ENCODE measurements at regions not wholly inside any gene's neighbourhood (a gene's known extent, or its start where the extent isn't known, plus 50 kb on each side); places are given as distances from the start of the nearest gene placed in this dataset.

GRCh38 chr20:22385602-22386305 lies 198.6 kb downstream of the FOXA2 start:
- no peaks in the 10 kb centered on the region for H3K27me3 ChIP-seq (ENCODE audit: low read length)
- H3K9me3 ChIP-seq (ENCODE audit: insufficient read depth, low read length) = no peaks in the 10 kb centered on the region
- H3K27ac ChIP-seq (ENCODE audit: low read depth, low read length) = no peak overlapping the region
- H3K36me3 ChIP-seq (ENCODE audit: low read length) = no peaks in the 10 kb centered on the region
- H3F3A ChIP-seq (ENCODE audit: insufficient read depth) = no peaks in the 10 kb centered on the region
- no peaks in the 10 kb centered on the region for H3K9me2 ChIP-seq (replicated peaks; ENCODE audit: insufficient read depth, low read length)
- no peak overlapping the region for H2AFZ ChIP-seq (ENCODE audit: low read depth, low read length, severe bottlenecking)
- H3K9ac ChIP-seq (ENCODE audit: low read length) = no peak overlapping the region
- no peak overlapping the region for H3K4me2 ChIP-seq (ENCODE audit: low read depth, low read length, poor library complexity, severe bottlenecking)
- TF ChIP-seq CTCF (IDR thresholded peaks at IDR 0.05; ENCODE audit: insufficient read depth, low read length, poor library complexity, severe bottlenecking) = no peak
- no peak for TF ChIP-seq EZH2phosphoT487 (conservative IDR thresholded peaks at IDR 0.05; ENCODE audit: low read length)
- H4K20me1 ChIP-seq (ENCODE audit: low read depth, low read length) = no peaks in the 10 kb centered on the region
- H3K79me2 ChIP-seq (ENCODE audit: insufficient read depth, low read length) = no peaks in the 10 kb centered on the region
- no peak overlapping the region for H3K4me3 ChIP-seq (ENCODE audit: insufficient read depth, low read length, poor library complexity, severe bottlenecking)

- Histone ChIP-seq H3K4me3 (ENCODE audit: insufficient read depth, low read length, poor library complexity, severe bottlenecking) (no peak overlapping the region), H3K9me2 (replicated peaks; ENCODE audit: insufficient read depth, low read length) (no peaks in the 10 kb centered on the region), H3K4me2 (ENCODE audit: low read depth, low read length, poor library complexity, severe bottlenecking) (no peak overlapping the region), H4K20me1 (ENCODE audit: low read depth, low read length) (no peaks in the 10 kb centered on the region), H3K9me3 (ENCODE audit: insufficient read depth, low read length) (no peaks in the 10 kb centered on the region), H2AFZ (ENCODE audit: low read depth, low read length, severe bottlenecking) (no peak overlapping the region), H3K9ac (ENCODE audit: low read length) (no peak overlapping the region), H3F3A (ENCODE audit: insufficient read depth) (no peaks in the 10 kb centered on the region), H3K79me2 (ENCODE audit: insufficient read depth, low read length) (no peaks in the 10 kb centered on the region), H3K27ac (ENCODE audit: low read depth, low read length) (no peak overlapping the region), H3K27me3 (ENCODE audit: low read length) (no peaks in the 10 kb centered on the region), H3K36me3 (ENCODE audit: low read length) (no peaks in the 10 kb centered on the region)
- TF ChIP-seq EZH2phosphoT487 (conservative IDR thresholded peaks at IDR 0.05; ENCODE audit: low read length) (no peak), CTCF (IDR thresholded peaks at IDR 0.05; ENCODE audit: insufficient read depth, low read length, poor library complexity, severe bottlenecking) (no peak)
Observed at GRCh38 chr20:22384978-22385377, 199.4 kb downstream of the FOXA2 start.

GRCh38 chr20:22383156-22383555 lies 201.2 kb downstream of the FOXA2 start:
- Histone ChIP-seq H3K36me3 (ENCODE audit: low read length) (no peaks in the 10 kb centered on the region), H3K27ac (ENCODE audit: low read depth, low read length) (no peak overlapping the region), H3K27me3 (ENCODE audit: low read length) (no peaks in the 10 kb centered on the region), H3K4me3 (ENCODE audit: insufficient read depth, low read length, poor library complexity, severe bottlenecking) (no peak overlapping the region), H2AFZ (ENCODE audit: low read depth, low read length, severe bottlenecking) (no peak overlapping the region), H3K9me3 (ENCODE audit: insufficient read depth, low read length) (no peaks in the 10 kb centered on the region), H4K20me1 (ENCODE audit: low read depth, low read length) (no peaks in the 10 kb centered on the region), H3K9me2 (replicated peaks; ENCODE audit: insufficient read depth, low read length) (no peaks in the 10 kb centered on the region), H3K79me2 (ENCODE audit: insufficient read depth, low read length) (no peaks in the 10 kb centered on the region), H3K9ac (ENCODE audit: low read length) (no peak overlapping the region), H3F3A (ENCODE audit: insufficient read depth) (no peaks in the 10 kb centered on the region), H3K4me2 (ENCODE audit: low read depth, low read length, poor library complexity, severe bottlenecking) (no peak overlapping the region)
- TF ChIP-seq CTCF (IDR thresholded peaks at IDR 0.05; ENCODE audit: insufficient read depth, low read length, poor library complexity, severe bottlenecking) (no peak), EZH2phosphoT487 (conservative IDR thresholded peaks at IDR 0.05; ENCODE audit: low read length) (no peak)
